Sigmoid colon (tissue), 4 donors: ENCODE measurements at regions not wholly inside any gene's neighbourhood (a gene's known extent, or its start where the extent isn't known, plus 50 kb on each side); places are given as distances from the start of the nearest gene placed in this dataset.

Source experiments
- CTCF ChIP-seq, 4 experiments: fragments of 450-650 bp in 3 of 4; fragments of 200-600 bp in 1 of 4; IDR thresholded peaks; one replicate each; pipeline ENCODE4 v1.5.1; 2016 to 2019; ENCODE audit warnings: antibody characterized with exemption in 4 of 4, mild to moderate bottlenecking in 3 of 4, moderate library complexity in 2 of 4
- EP300 ChIP-seq, 4 donors: sonication (generic); formaldehyde crosslinking; IDR thresholded peaks; one replicate each; pipeline ENCODE4 v1.6.1; 2017; ENCODE audit warnings: antibody characterized with exemption in 4 of 4
- POLR2A ChIP-seq, 2 donors: fragments of 450-650 bp; IDR thresholded peaks; one replicate each; pipeline ENCODE4 v1.6.1; 2016; ENCODE audit warnings: antibody characterized with exemption in 2 of 2, mild to moderate bottlenecking in 2 of 2, moderate library complexity in 2 of 2

GRCh38 chr2:181178130-181178529, 197.7 kb downstream of the UBE2E3 start:
- TF ChIP-seq CTCF (IDR thresholded peaks at IDR 0.05) (no peak), POLR2A (IDR thresholded peaks at IDR 0.05) (no peak), EP300 (IDR thresholded peaks at IDR 0.05) (no peak)
